GM23338 (cell line): ENCODE measurements at regions not wholly inside any gene's neighbourhood (a gene's known extent, or its start where the extent isn't known, plus 50 kb on each side); places are given as distances from the start of the nearest gene placed in this dataset.

Source experiments
- CREB1 ChIP-seq: fragments of 250-450 bp; sonication (Bioruptor Pico); IDR thresholded peaks from 2 replicates; pipeline ENCODE4 v1.5.0; 2020; ENCODE audit warnings: low read depth, mild to moderate bottlenecking, moderate library complexity
- CTCF ChIP-seq, 2 experiments: fragments of 200-600 bp in 1 of 2; sonication (generic) in 1 of 2; conservative IDR thresholded peaks; 2 replicates each; pipeline versions ENCODE4 v1.5.1 to v1.6.1; 2016 to 2017; ENCODE audit warnings: antibody characterized with exemption in 2 of 2, low read depth in 2 of 2, mild to moderate bottlenecking in 2 of 2, moderate library complexity in 1 of 2
- EZH2 ChIP-seq: fragments of 200-600 bp; sonication (generic); IDR thresholded peaks from one replicate; pipeline ENCODE4 v1.8.0; 2017; ENCODE audit warnings: antibody characterized with exemption, mild to moderate bottlenecking, low read depth; ENCODE audit not compliant: unreplicated experiment
- EZH2phosphoT487 ChIP-seq: fragments of 200-600 bp; sonication (generic); IDR thresholded peaks from one replicate; pipeline ENCODE4 v1.8.1; 2018; ENCODE audit warnings: antibody characterized with exemption; ENCODE audit not compliant: unreplicated experiment
- POLR2AphosphoS5 ChIP-seq: IDR thresholded peaks from 2 replicates; pipeline ENCODE4 v1.6.1; 2016; ENCODE audit warnings: antibody characterized with exemption, low read depth
- REST ChIP-seq: IDR thresholded peaks from one replicate; pipeline ENCODE4 v1.6.1; 2018; ENCODE audit warnings: antibody characterized with exemption; ENCODE audit not compliant: unreplicated experiment
- ZNF114 ChIP-seq: fragments of 250-450 bp; sonication (Bioruptor Pico); IDR thresholded peaks from 2 replicates; pipeline ENCODE4 v1.5.0; 2020; ENCODE audit warnings: mild to moderate bottlenecking, moderate library complexity
- ZNF331 ChIP-seq: fragments of 250-450 bp; sonication (Bioruptor Pico); IDR thresholded peaks from 2 replicates; pipeline ENCODE4 v1.5.0; 2020; ENCODE audit warnings: low read depth, mild to moderate bottlenecking, moderate library complexity
- ZNF462 ChIP-seq: fragments of 250-450 bp; sonication (Bioruptor Pico); IDR thresholded peaks from 2 replicates; pipeline ENCODE4 v1.5.0; 2020; ENCODE audit warnings: mild to moderate bottlenecking, moderate library complexity

GRCh38 chr14:25111061-25111601 is 61.2 kb upstream of the STXBP6 start:
- TF ChIP-seq CTCF (conservative IDR thresholded peaks at IDR 0.05; ENCODE audit: low read depth in 2 of 2): no peak
- TF ChIP-seq CREB1 (CRISPR knock-in tag): no peak
- TF ChIP-seq EZH2: no peak
- TF ChIP-seq POLR2AphosphoS5: no peak
- TF ChIP-seq REST: no peak
- TF ChIP-seq ZNF462 (CRISPR knock-in tag): no peak
- TF ChIP-seq EZH2phosphoT487: no peak
- no peak for TF ChIP-seq ZNF331 (CRISPR knock-in tag)
- no peak for TF ChIP-seq ZNF114
